Spleen (tissue), 11 donors: ENCODE measurements at regions not wholly inside any gene's neighbourhood (a gene's known extent, or its start where the extent isn't known, plus 50 kb on each side); places are given as distances from the start of the nearest gene placed in this dataset.
"Not testable (repeated sequence)": the region's sequence is repeated elsewhere in the genome, so short reads cannot be mapped to it uniquely, and the experiment has no call there.

ENCODE experiments used
- DNase-seq: peaks from one replicate; pipeline ENCODE4 v3.0.0-alpha.2; 2020
- H3K27ac ChIP-seq, 8 donors: fragments of 200-600 bp; sonication (generic) in 7 of 8; 1 replicate in 4 of 8; 2 replicates in 4 of 8; pipeline versions ENCODE4 v1.5.0 to v1.8.0; 2016 to 2021; ENCODE audit warnings: inconsistent platforms in 4 of 8, mild to moderate bottlenecking in 4 of 8, moderate library complexity in 1 of 8
- H3K27me3 ChIP-seq, 7 donors: fragments of 200-600 bp; sonication (generic) in 6 of 7; replicated peaks in 1 of 7; 1 replicate in 4 of 7; 2 replicates in 3 of 7; pipeline versions ENCODE4 v1.5.0 to v1.8.0; 2016 to 2021; ENCODE audit warnings: inconsistent platforms in 3 of 7, mild to moderate bottlenecking in 1 of 7
- H3K36me3 ChIP-seq, 6 donors: fragments of 200-600 bp; sonication (generic) in 5 of 6; 1 replicate in 4 of 6; 2 replicates in 2 of 6; pipeline versions ENCODE4 v1.5.0 to v1.8.0; 2016 to 2021; ENCODE audit warnings: inconsistent platforms in 2 of 6
- H3K4me1 ChIP-seq, 6 donors: fragments of 200-600 bp; sonication (generic) in 5 of 6; 1 replicate in 3 of 6; 2 replicates in 3 of 6; pipeline versions ENCODE4 v1.5.0 to v1.8.0; 2016 to 2021; ENCODE audit warnings: inconsistent platforms in 3 of 6
- H3K4me3 ChIP-seq, 8 donors: fragments of 200-600 bp; sonication (generic) in 7 of 8; 1 replicate in 4 of 8; 2 replicates in 4 of 8; pipeline versions ENCODE4 v1.5.0 to v1.8.0; 2016 to 2021; ENCODE audit warnings: inconsistent platforms in 4 of 8, mild to moderate bottlenecking in 4 of 8, moderate library complexity in 2 of 8
- H3K9me3 ChIP-seq, 8 donors: fragments of 200-600 bp; sonication (generic) in 7 of 8; 1 replicate in 4 of 8; 2 replicates in 4 of 8; pipeline versions ENCODE4 v1.5.0 to v1.8.0; 2016 to 2021; ENCODE audit warnings: inconsistent platforms in 4 of 8
- CTCF ChIP-seq, 11 experiments: fragments of 200-600 bp in 7 of 11; fragments of 450-650 bp in 4 of 11; sonication (generic) in 4 of 11; IDR thresholded peaks in 8 of 11; conservative IDR thresholded peaks in 3 of 11; 1 replicate in 7 of 11; 2 replicates in 4 of 11; pipeline versions ENCODE4 v1.4.0 to v1.8.0; 2016 to 2021; ENCODE audit warnings: antibody characterized with exemption in 11 of 11, inconsistent platforms in 4 of 11, mild to moderate bottlenecking in 1 of 11
- POLR2A ChIP-seq, 3 donors: fragments of 450-650 bp; IDR thresholded peaks; one replicate each; pipeline ENCODE4 v1.5.1; 2017; ENCODE audit warnings: antibody characterized with exemption in 3 of 3, mild to moderate bottlenecking in 1 of 3
- POLR2AphosphoS5 ChIP-seq, 3 donors: sonication (generic); formaldehyde crosslinking; IDR thresholded peaks; one replicate each; pipeline ENCODE4 v1.5.1; 2017; ENCODE audit warnings: antibody characterized with exemption in 3 of 3
- WGBS, 5 donors: extraction: QIAGEN DNeasy Blood & Tissue Kit in 3 of 5; methylation state at CpG; one replicate each; pipeline versions ENCODE4 v1.1.5 to v1.1.7; 2013 to 2018; 5-methylcytosine and 5-hydroxymethylcytosine counted together
- intact Hi-C: fragments of 100-400 bp; cut with DNase I; formaldehyde crosslinking; loops from one replicate; pipeline ENCODE4 v1.15.0; 2023; ENCODE audit warnings: low total_unique reads
- donor health status: healthy with polysubstance abuse.
- donor health status: DM: no; HTN: no; CAD: no; lungs with moderate emphysema.
- donor health status: DM: no; HTN: no; CAD: no.
- donor health status: Bipolar disorder and iron deficiency.
- donor health status: healthy.
- donor health status: DM: no; HTN: no; CAD: no.
- donor health status: DM: yes; HTN: yes; CAD: no.

- DNase-seq: peak; percentile 58
- peaks cover 0 to 48% (median 0%) of the 10 kb centered on the region in 7 donors for H3K27me3 ChIP-seq
- intact Hi-C loops: no loop called here
- H3K4me3 ChIP-seq: no peak overlapping the region
- 89 to 93% (median 92%) methylated on average over 11 of the region's 11 CpGs for WGBS, 5 donors
- H3K4me1 ChIP-seq: no peaks in the 10 kb centered on the region
- H3K27ac ChIP-seq: no peak overlapping the region
- TF ChIP-seq POLR2A (IDR thresholded peaks at IDR 0.05) (no peak), POLR2AphosphoS5 (IDR thresholded peaks at IDR 0.05) (no peak), CTCF (IDR thresholded peaks at IDR 0.05 in 8 of 11, conservative IDR thresholded peaks at IDR 0.05 in 3 of 11) (no peak)
- H3K36me3 ChIP-seq: no peaks in the 10 kb centered on the region
- H3K9me3 ChIP-seq: peaks cover 0 to 10% (median 0%) of the 10 kb centered on the region in 8 donors
Measured at GRCh38 chr4:8676676-8677075, 84.1 kb downstream of the CPZ start.

- 80 to 90% (median 85%) methylated on average over 7 of the region's 7 CpGs for WGBS, 5 donors
- intact Hi-C loops: no loop called here
- peak; percentile 29 for DNase-seq
- Histone ChIP-seq H3K4me1 (no peaks in the 10 kb centered on the region), H3K27ac (no peak overlapping the region), H3K4me3 (no peak overlapping the region), H3K9me3 (peaks cover 0 to 10% (median 0%) of the 10 kb centered on the region in 8 donors), H3K27me3 (peaks cover 0 to 50% (median 0%) of the 10 kb centered on the region in 7 donors), H3K36me3 (no peaks in the 10 kb centered on the region)
- TF ChIP-seq CTCF (IDR thresholded peaks at IDR 0.05 in 8 of 11, conservative IDR thresholded peaks at IDR 0.05 in 3 of 11) (no peak), POLR2A (IDR thresholded peaks at IDR 0.05) (no peak), POLR2AphosphoS5 (IDR thresholded peaks at IDR 0.05) (no peak)
Measured at GRCh38 chr4:8675906-8676305, 83.3 kb downstream of the CPZ start.

DNA sequence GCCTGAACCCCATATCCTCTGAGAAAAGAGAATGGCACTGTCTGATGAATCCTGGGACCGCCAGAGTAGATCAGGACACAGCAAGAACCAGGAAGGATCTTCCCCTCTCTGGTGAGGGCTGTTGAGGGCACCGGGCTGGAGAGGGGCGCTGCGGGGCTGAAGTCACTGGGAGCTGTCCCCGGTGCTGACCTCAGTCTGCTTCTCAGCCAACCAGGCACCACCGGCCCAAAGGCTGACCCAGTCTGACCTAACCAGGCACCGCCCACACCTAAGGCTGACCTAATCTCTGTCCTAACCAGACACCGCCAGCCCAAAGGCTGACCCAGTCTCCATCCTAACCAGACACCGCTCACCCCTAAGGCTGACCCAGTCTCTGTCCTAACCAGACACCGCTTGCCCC, 82.8 kb downstream of the CPZ start:
- peak; percentile 51 for DNase-seq
- peaks cover 0 to 50% (median 0%) of the 10 kb centered on the region in 7 donors for H3K27me3 ChIP-seq
- H3K9me3 ChIP-seq: peaks cover 0 to 10% (median 0%) of the 10 kb centered on the region in 8 donors
- H3K27ac ChIP-seq: no peak overlapping the region
- no peaks in the 10 kb centered on the region for H3K36me3 ChIP-seq
- 23 to 29% (median 27%) methylated on average over 9 to 10 of the region's 10 CpGs for WGBS, 5 donors
- no peaks in the 10 kb centered on the region for H3K4me1 ChIP-seq
- intact Hi-C loops: no loop called here
- TF ChIP-seq POLR2AphosphoS5 (IDR thresholded peaks at IDR 0.05) (no peak), POLR2A (IDR thresholded peaks at IDR 0.05) (no peak), CTCF (IDR thresholded peaks at IDR 0.05 in 8 of 11, conservative IDR thresholded peaks at IDR 0.05 in 3 of 11) (no peak)
- no peak overlapping the region for H3K4me3 ChIP-seq

DNA sequence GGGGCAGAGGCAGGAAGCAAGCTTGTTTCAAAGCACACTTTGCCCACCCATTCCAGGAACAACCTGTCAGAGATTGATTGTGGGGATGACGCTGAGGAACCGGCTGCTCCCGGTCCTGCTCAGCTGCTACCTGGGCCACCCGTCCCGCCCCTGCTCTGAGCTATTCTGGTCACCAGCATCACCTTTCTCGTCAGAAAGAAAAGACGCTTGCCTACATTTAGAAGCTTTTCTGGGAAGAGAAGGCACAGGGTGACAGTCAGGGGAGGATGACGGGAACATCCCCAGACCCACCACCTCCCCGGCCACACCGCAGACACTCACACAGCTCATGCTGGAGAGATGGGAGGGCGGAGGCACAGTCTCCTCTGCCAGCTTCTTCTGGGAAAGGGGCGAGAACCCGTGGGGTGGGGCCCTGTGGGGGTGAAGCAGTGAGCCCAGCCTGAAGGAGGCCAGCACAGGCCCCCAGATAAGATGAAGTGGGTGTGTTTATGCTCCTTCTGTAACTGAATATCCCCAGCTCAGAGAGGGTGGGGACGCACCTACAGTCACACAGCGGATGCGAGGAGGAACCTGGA, 81.8 kb downstream of the CPZ start:
- no peak overlapping the region for H3K27ac ChIP-seq
- H3K4me1 ChIP-seq: no peaks in the 10 kb centered on the region
- WGBS, 5 donors: 74 to 85% (median 82%) methylated on average over 14 to 16 of the region's 16 CpGs
- peak; percentile 42 for DNase-seq
- H3K9me3 ChIP-seq: peaks cover 0 to 10% (median 0%) of the 10 kb centered on the region in 8 donors
- H3K36me3 ChIP-seq: no peaks in the 10 kb centered on the region
- H3K4me3 ChIP-seq: no peak overlapping the region
- peaks cover 0 to 50% (median 0%) of the 10 kb centered on the region in 7 donors for H3K27me3 ChIP-seq
- TF ChIP-seq POLR2A (IDR thresholded peaks at IDR 0.05) (no peak), POLR2AphosphoS5 (IDR thresholded peaks at IDR 0.05) (no peak), CTCF (IDR thresholded peaks at IDR 0.05 in 8 of 11, conservative IDR thresholded peaks at IDR 0.05 in 3 of 11) (no peak)
- intact Hi-C loops: no loop called here

DNA sequence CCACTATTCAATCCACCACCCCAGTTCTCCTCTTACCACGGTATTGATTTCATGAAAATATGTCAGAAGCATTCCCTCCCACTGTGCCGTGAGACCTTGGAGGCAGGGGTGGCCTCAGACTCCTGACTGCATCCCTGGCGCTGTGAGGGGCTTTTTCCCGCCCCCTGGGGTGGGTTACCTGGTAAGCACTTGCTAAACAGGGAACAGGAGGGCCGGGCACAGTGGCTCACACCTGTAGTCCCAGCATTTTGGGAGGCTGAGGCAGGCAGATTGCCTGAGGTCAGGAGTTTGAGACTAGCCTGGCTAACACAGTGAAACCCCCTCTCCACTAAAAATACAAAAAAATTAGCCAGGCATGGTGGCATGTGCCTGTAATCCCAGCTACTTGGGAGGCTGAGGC, 80.5 kb downstream of the CPZ start:
- H3K27ac ChIP-seq, intact Hi-C loops, H3K9me3 ChIP-seq, H3K4me3 ChIP-seq, H3K4me1 ChIP-seq, H3K36me3 ChIP-seq: not testable (repeated sequence)
- H3K27me3 ChIP-seq: peaks cover 0 to 50% (median 0%) of the 10 kb centered on the region in 7 donors
- peak; percentile 68 for DNase-seq
- 40 to 65% (median 51%) methylated on average over 5 of the region's 5 CpGs for WGBS, 5 donors
